Left lung (tissue), 4 donors: ENCODE measurements at regions not wholly inside any gene's neighbourhood (a gene's known extent, or its start where the extent isn't known, plus 50 kb on each side); places are given as distances from the start of the nearest gene placed in this dataset.
"Not testable (repeated sequence)": the region's sequence is repeated elsewhere in the genome, so short reads cannot be mapped to it uniquely, and the experiment has no call there.

Experiments
- ATAC-seq: fragments of 200-7000 bp; cut with Tn5 transposase; one replicate; pipeline ENCODE4 v1.9.1; 2020; ENCODE audit warnings: moderate library complexity
- DNase-seq, 4 donors: peaks; one replicate each; pipeline ENCODE4 v3.0.0-alpha.2; 2013 to 2020
- H3K27ac ChIP-seq, 2 donors: fragments of 200-600 bp; sonication (generic) in 1 of 2; one replicate each; pipeline versions ENCODE4 v1.5.0 to v1.8.0; 2020 to 2021
- H3K27me3 ChIP-seq, 2 donors: fragments of 200-600 bp; sonication (generic) in 1 of 2; one replicate each; pipeline versions ENCODE4 v1.5.0 to v1.8.0; 2020 to 2021
- H3K36me3 ChIP-seq, 2 donors: fragments of 200-600 bp; sonication (generic) in 1 of 2; one replicate each; pipeline versions ENCODE4 v1.5.0 to v1.8.0; 2020 to 2021
- H3K4me1 ChIP-seq, 2 donors: fragments of 200-600 bp; one replicate each; pipeline ENCODE4 v1.8.0; 2021
- H3K4me3 ChIP-seq, 2 donors: fragments of 200-600 bp; sonication (generic) in 1 of 2; one replicate each; pipeline versions ENCODE4 v1.5.0 to v1.8.0; 2020 to 2021; ENCODE audit warnings: mild to moderate bottlenecking in 1 of 2
- H3K9me3 ChIP-seq, 2 donors: fragments of 200-600 bp; sonication (generic) in 1 of 2; one replicate each; pipeline versions ENCODE4 v1.5.0 to v1.8.0; 2020 to 2021
- intact Hi-C, 2 donors: fragments of 100-400 bp; cut with DNase I; formaldehyde crosslinking; loops; one replicate each; pipeline versions ENCODE4 v1.11.2 to v1.14.2; 2022
- TF ChIP-seq, protein P1 (sequence below), 2 donors: fragments of 200-600 bp; sonication (generic) in 1 of 2; IDR thresholded peaks; one replicate each; pipeline versions ENCODE4 v1.5.0 to v1.8.0; 2021; ENCODE audit warnings: antibody characterized with exemption in 2 of 2
- donor health status: DM: no; HTN: yes; CAD: no.
- donor health status: DM: no; HTN: no; CAD: no.

GRCh38 chr1:58966917-58967740 is 183.3 kb upstream of the JUN start:
- no peak for DNase-seq
- H3K4me1 ChIP-seq: peaks cover 4 to 19% of the 10 kb centered on the region in 2 donors
- H3K36me3 ChIP-seq: no peaks in the 10 kb centered on the region
- H3K9me3 ChIP-seq: no peaks in the 10 kb centered on the region
- H3K27ac ChIP-seq: no peak overlapping the region
- intact Hi-C loops: no loop called here
- TF ChIP-seq, protein P1, sequence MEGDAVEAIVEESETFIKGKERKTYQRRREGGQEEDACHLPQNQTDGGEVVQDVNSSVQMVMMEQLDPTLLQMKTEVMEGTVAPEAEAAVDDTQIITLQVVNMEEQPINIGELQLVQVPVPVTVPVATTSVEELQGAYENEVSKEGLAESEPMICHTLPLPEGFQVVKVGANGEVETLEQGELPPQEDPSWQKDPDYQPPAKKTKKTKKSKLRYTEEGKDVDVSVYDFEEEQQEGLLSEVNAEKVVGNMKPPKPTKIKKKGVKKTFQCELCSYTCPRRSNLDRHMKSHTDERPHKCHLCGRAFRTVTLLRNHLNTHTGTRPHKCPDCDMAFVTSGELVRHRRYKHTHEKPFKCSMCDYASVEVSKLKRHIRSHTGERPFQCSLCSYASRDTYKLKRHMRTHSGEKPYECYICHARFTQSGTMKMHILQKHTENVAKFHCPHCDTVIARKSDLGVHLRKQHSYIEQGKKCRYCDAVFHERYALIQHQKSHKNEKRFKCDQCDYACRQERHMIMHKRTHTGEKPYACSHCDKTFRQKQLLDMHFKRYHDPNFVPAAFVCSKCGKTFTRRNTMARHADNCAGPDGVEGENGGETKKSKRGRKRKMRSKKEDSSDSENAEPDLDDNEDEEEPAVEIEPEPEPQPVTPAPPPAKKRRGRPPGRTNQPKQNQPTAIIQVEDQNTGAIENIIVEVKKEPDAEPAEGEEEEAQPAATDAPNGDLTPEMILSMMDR (IDR thresholded peaks at IDR 0.05): no peak
- no peak for ATAC-seq
- no peaks in the 10 kb centered on the region for H3K27me3 ChIP-seq
- H3K4me3 ChIP-seq: no peak overlapping the region

- TF ChIP-seq, protein P1 (IDR thresholded peaks at IDR 0.05): no peak
- ATAC-seq (peak; percentile 36), DNase-seq (peak in 3 of 4 donors; percentile 61 to 90 (median 79))
- intact Hi-C loops: no loop called here
- Histone ChIP-seq H3K4me1 (peaks cover 4 to 19% of the 10 kb centered on the region in 2 donors), H3K9me3 (no peaks in the 10 kb centered on the region), H3K36me3 (no peaks in the 10 kb centered on the region), H3K27me3 (no peaks in the 10 kb centered on the region), H3K4me3 (no peak overlapping the region), H3K27ac (peak overlapping the region; percentile 67 to 71)
Observed at GRCh38 chr1:58968360-58968952, 184.6 kb upstream of the JUN start.

- intact Hi-C loops, H3K9me3 ChIP-seq, ATAC-seq, H3K4me3 ChIP-seq, H3K36me3 ChIP-seq, H3K27me3 ChIP-seq, DNase-seq: not testable (repeated sequence)
- peak overlapping the region; percentile 67 to 71 for H3K27ac ChIP-seq
- peaks cover 4 to 19% of the 10 kb centered on the region in 2 donors for H3K4me1 ChIP-seq
Observed at GRCh38 chr1:58969176-58969575, 185.3 kb upstream of the JUN start.

GRCh38 chr1:58971629-58972140 is 187.8 kb upstream of the JUN start:
- no peaks in the 10 kb centered on the region for H3K9me3 ChIP-seq
- no peaks in the 10 kb centered on the region for H3K27me3 ChIP-seq
- H3K4me1 ChIP-seq: peaks cover 4 to 10% of the 10 kb centered on the region in 2 donors
- TF ChIP-seq, protein P1 (IDR thresholded peaks at IDR 0.05): no peak
- H3K36me3 ChIP-seq: no peaks in the 10 kb centered on the region
- peak; percentile 33 for ATAC-seq
- intact Hi-C loops: no loop called here
- no peak overlapping the region for H3K4me3 ChIP-seq
- no peak overlapping the region for H3K27ac ChIP-seq
- peak in 1 of 4 donors; percentile 56 for DNase-seq

GRCh38 chr1:58975888-58976287 is 192.0 kb upstream of the JUN start:
- H3K4me1 ChIP-seq: no peaks in the 10 kb centered on the region
- TF ChIP-seq, protein P1 (IDR thresholded peaks at IDR 0.05): no peak
- H3K4me3 ChIP-seq: no peak overlapping the region
- DNase-seq (no peak), ATAC-seq (peak; percentile 12)
- no peak overlapping the region for H3K27ac ChIP-seq
- no peaks in the 10 kb centered on the region for H3K36me3 ChIP-seq
- intact Hi-C loops: no loop called here
- H3K9me3 ChIP-seq: no peaks in the 10 kb centered on the region
- H3K27me3 ChIP-seq: no peaks in the 10 kb centered on the region
